ENCODE measurements at regions not wholly inside any gene's neighbourhood (a gene's known extent, or its start where the extent isn't known, plus 50 kb on each side); places are given as distances from the start of the nearest gene placed in this dataset.

DNA sequence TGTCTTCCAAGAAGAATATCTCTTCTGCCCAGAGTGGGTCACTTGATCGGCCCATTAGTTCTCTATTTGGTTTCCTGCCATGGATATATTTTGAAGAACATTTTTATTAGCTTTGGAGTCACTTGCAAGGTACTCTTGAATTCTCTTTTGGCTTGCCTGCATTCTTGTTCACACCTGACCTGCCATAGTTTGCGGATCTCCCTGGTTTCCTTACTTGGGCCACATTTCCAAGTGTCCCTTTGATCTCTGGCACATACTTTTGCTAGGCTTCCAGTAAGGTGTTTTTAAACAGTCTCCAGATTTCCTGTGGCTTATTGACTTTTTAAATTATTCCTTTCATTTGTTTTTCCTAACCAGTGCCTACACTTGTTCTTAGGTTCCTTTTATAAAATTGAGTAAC, 488.5 kb upstream of the MDFIC2 start:
- H3K27ac ChIP-seq, result no peak overlapping the region
- no peak for TF ChIP-seq CTCF (conservative IDR thresholded peaks at IDR 0.05; ENCODE audit: low read depth)
- ChIA-PET CTCF (no interaction called here), POLR2A (ENCODE audit: low non-redundant PET) (no interaction called here)
- no peak for DNase-seq (ENCODE audit: low spot score)

DNA sequence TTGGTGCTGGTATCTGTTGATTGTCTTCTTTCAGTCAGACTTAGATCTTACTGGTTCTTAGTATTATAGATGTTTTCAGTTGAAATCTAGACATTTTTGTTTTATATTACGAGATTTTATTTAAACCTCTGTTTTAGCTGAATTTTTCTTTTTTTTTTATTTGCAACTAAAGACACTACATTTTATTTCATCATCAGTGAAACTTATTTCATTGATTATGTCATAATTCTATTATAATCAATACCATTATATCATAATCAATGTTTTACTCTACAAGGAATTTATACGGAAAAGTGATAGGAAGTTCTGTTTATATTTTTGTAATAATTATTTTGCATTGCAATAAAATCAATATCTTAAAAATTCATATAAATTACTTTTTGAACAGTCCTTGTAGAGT, 477.4 kb upstream of the MDFIC2 start:
- ChIA-PET CTCF (no interaction called here), POLR2A (ENCODE audit: low non-redundant PET) (no interaction called here)
- DNase-seq (ENCODE audit: low spot score), result no peak
- TF ChIP-seq CTCF (conservative IDR thresholded peaks at IDR 0.05; ENCODE audit: low read depth), result no peak
- no peak overlapping the region for H3K27ac ChIP-seq

- CTCF ChIA-PET, result no interaction called here
- no peak for TF ChIP-seq CTCF (conservative IDR thresholded peaks at IDR 0.05; ENCODE audit: low read depth)
- POLR2A ChIA-PET (ENCODE audit: low non-redundant PET), result no interaction called here
- no peak overlapping the region for H3K27ac ChIP-seq
- no peak for DNase-seq (ENCODE audit: low spot score)
These were observed 468.4 kb upstream of the MDFIC2 start for GRCh38 chr3:70780790-70781189.

DNA sequence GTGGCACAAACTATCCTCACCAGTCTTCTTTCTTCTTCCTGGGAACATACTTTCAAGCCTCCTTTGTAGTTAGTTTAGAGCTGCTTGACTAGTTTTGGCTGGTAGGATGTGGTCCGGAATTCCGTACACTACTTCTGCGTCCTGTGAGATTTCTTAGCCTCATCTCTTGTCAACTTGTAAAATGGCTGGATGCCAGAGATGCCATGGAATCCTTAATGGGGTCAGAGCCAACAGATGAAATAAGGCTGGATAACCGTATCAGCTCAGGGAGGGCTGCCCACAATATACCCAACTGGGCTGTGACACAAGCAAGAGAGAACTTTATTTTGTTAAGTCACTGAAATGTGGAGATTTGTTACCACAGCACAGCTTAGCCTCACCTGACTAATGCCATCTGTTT, 466.9 kb upstream of the MDFIC2 start:
- no peak overlapping the region for H3K27ac ChIP-seq
- TF ChIP-seq CTCF (conservative IDR thresholded peaks at IDR 0.05; ENCODE audit: low read depth), result no peak
- ChIA-PET POLR2A (ENCODE audit: low non-redundant PET) (no interaction called here), CTCF (no interaction called here)
- DNase-seq (ENCODE audit: low spot score), result no peak

DNA sequence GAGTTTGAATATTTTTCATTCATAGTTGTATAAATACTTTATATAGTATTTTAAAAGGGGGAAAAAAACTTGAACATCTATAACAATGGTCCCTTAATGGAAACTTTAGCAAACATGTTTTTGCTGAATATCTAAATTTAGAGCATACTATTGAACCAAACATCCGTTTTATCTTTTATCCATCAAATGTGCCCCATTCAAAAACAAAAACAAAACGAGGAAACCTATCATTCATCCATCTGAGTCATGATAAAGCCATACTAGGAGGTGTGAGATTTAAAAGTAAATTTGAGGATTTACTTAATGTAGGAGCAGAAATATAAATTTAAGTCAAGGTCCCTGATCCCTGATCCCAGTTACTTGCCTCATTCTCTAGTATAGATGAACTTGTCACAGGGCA, 463.6 kb upstream of the MDFIC2 start:
- no peak for TF ChIP-seq CTCF (conservative IDR thresholded peaks at IDR 0.05; ENCODE audit: low read depth)
- POLR2A ChIA-PET (ENCODE audit: low non-redundant PET), result no interaction called here
- CTCF ChIA-PET, result interaction anchor here (0.7 kb wide), 2 partner anchors 80 to 623 kb away, joined by 3 to 4 read pairs; no protein-coding TSS in a partner anchor
- no peak overlapping the region for H3K27ac ChIP-seq
- DNase-seq (ENCODE audit: low spot score), result no peak

GRCh38 chr3:70775257-70775656, 462.8 kb upstream of the MDFIC2 start:
- ChIA-PET CTCF (interaction anchor here (0.6 to 0.7 kb wide), 2 partner anchors 81 to 232 kb away, joined by 3 to 4 read pairs; no protein-coding TSS in a partner anchor), POLR2A (ENCODE audit: low non-redundant PET) (no interaction called here)
- no peak for TF ChIP-seq CTCF (conservative IDR thresholded peaks at IDR 0.05; ENCODE audit: low read depth)
- DNase-seq (ENCODE audit: low spot score), result no peak
- no peak overlapping the region for H3K27ac ChIP-seq

GRCh38 chr3:70774641-70775040, 462.2 kb upstream of the MDFIC2 start:
- H3K27ac ChIP-seq, result no peak overlapping the region
- ChIA-PET CTCF (interaction anchor here (0.6 kb wide), 1 partner anchor 233 kb away, joined by 3 read pairs; no protein-coding TSS in a partner anchor), POLR2A (ENCODE audit: low non-redundant PET) (no interaction called here)
- TF ChIP-seq CTCF (conservative IDR thresholded peaks at IDR 0.05; ENCODE audit: low read depth), result no peak
- DNase-seq (ENCODE audit: low spot score), result no peak

Measured in RWPE1 (cell line).